K562 (cell line): ENCODE measurements at regions not wholly inside any gene's neighbourhood (a gene's known extent, or its start where the extent isn't known, plus 50 kb on each side); places are given as distances from the start of the nearest gene placed in this dataset.

Experiments used
- ATAC-seq: fragments of 200-7000 bp; cut with Tn5 transposase; 3 replicates; pipeline ENCODE4 v1.9.1; 2020; ENCODE audit warnings: moderate library complexity
- BruUV-seq: library from RNA; stranded (reverse); fragments of 400-500 nt; replicated peaks from 2 replicates; lab custom pipeline; 2021; lab: Mats Ljungman, UMichigan
- CTCF ChIA-PET: fragments of 300-600 bp; formaldehyde crosslinking; extraction: SDS; loops from one replicate; lab custom pipeline; 2021; ENCODE audit warnings: low intra/inter-chr PET ratio; lab: Yijun Ruan, JAX
- POLR2A ChIA-PET: fragments of 300-600, 350-650 bp; sonication (Branson Sonifier 250); formaldehyde crosslinking; extraction: SDS; loops from one replicate; lab custom pipeline; 2021; ENCODE audit warnings: antibody characterized with exemption, inconsistent platforms; lab: Yijun Ruan, JAX
- DNase-seq, 4 experiments: peaks; one replicate each; pipeline versions ENCODE4 v3.0.0 to v3.0.0-alpha.2; 2011 to 2018; ENCODE audit warnings: low spot score in 3 of 4, mixed read lengths in 3 of 4; ENCODE audit errors: extremely low read depth in 1 of 4
- FAIRE-seq: peaks from 2 replicates; lab custom pipeline; 2011; peaks lifted over from hg19 to GRCh38; lab: Jason Lieb, UNC
- H2AFZ ChIP-seq: 2 replicates; pipeline ENCODE4 v1.6.0; 2011; ENCODE audit warnings: low read depth, low read length, control low read depth, inconsistent platforms
- H3K27ac ChIP-seq: fragments of 200-600 bp; 3 replicates; pipeline ENCODE4 v1.8.0; 2011; ENCODE audit warnings: low read depth, mild to moderate bottlenecking, control low read depth, inconsistent platforms, low read length, moderate library complexity, mixed read lengths; ENCODE audit errors: extremely low read depth
- H3K27me3 ChIP-seq, 2 experiments: fragments of 300-600 bp in 1 of 2; 2 replicates in 1 of 2; 3 replicates in 1 of 2; pipeline versions ENCODE4 v1.6.0 to v1.8.0; 2011; ENCODE audit warnings: inconsistent platforms in 2 of 2, low read length in 2 of 2, mild to moderate bottlenecking in 1 of 2, mixed read lengths in 1 of 2, moderate library complexity in 1 of 2; ENCODE audit not compliant: control insufficient read depth in 2 of 2, insufficient read depth in 2 of 2
- H3K36me3 ChIP-seq: fragments of 300-600 bp; 3 replicates; pipeline ENCODE4 v1.8.0; 2011; ENCODE audit warnings: mild to moderate bottlenecking, low read length, inconsistent platforms; ENCODE audit not compliant: control insufficient read depth, insufficient read depth
- H3K4me1 ChIP-seq, 2 experiments: fragments of 200-600 bp in 1 of 2; replicated peaks in 1 of 2; 2 replicates in 1 of 2; 3 replicates in 1 of 2; pipeline versions ENCODE4 v1.5.1 to v1.8.0; 2011; ENCODE audit warnings: inconsistent platforms in 2 of 2, low read length in 2 of 2, mild to moderate bottlenecking in 1 of 2, mixed read lengths in 1 of 2, moderate library complexity in 1 of 2; ENCODE audit not compliant: control insufficient read depth in 2 of 2, insufficient read depth in 2 of 2
- H3K4me2 ChIP-seq: 2 replicates; pipeline ENCODE4 v1.6.1; 2011; ENCODE audit warnings: low read length, control low read depth, inconsistent platforms, mixed read lengths; ENCODE audit not compliant: insufficient read depth
- H3K4me3 ChIP-seq: fragments of 200-600 bp; sonication (generic), shearing (Covaris generic); 2 replicates; pipeline ENCODE4 v1.5.1; 2016; ENCODE audit warnings: control low read depth, inconsistent platforms
- H3K79me2 ChIP-seq: fragments of 200-600 bp; 3 replicates; pipeline ENCODE4 v1.8.0; 2011; ENCODE audit warnings: low read length, inconsistent platforms; ENCODE audit not compliant: control insufficient read depth, insufficient read depth
- H3K9ac ChIP-seq, 2 experiments: 2 replicates each; pipeline versions ENCODE4 v1.6.0 to v1.6.1; 2011; ENCODE audit warnings: low read depth in 2 of 2, low read length in 2 of 2, control low read depth in 1 of 2, inconsistent platforms in 1 of 2, mild to moderate bottlenecking in 1 of 2, mixed read lengths in 1 of 2; ENCODE audit not compliant: insufficient read depth in 1 of 2
- H3K9me1 ChIP-seq: one replicate; pipeline ENCODE4 v1.6.0; 2011; ENCODE audit warnings: inconsistent platforms, mild to moderate bottlenecking, low read length, moderate library complexity; ENCODE audit not compliant: control insufficient read depth, insufficient read depth
- H3K9me3 ChIP-seq: replicated peaks from 2 replicates; pipeline ENCODE4 v1.5.1; 2011; ENCODE audit warnings: low read depth, low read length, inconsistent platforms; ENCODE audit not compliant: control insufficient read depth, insufficient read depth
- H4K20me1 ChIP-seq: replicated peaks from 2 replicates; pipeline ENCODE4 v1.6.1; 2011; ENCODE audit warnings: low read length, inconsistent platforms, mixed read lengths; ENCODE audit not compliant: control insufficient read depth, insufficient read depth
- ARHGAP35 ChIP-seq: fragments of 450-650 bp; IDR thresholded peaks from 2 replicates; pipeline ENCODE4 v1.6.1; 2018; ENCODE audit not compliant: partially characterized antibody
- BACH1 ChIP-seq: fragments of 200-800 bp; sonication (Bioruptor generic); IDR thresholded peaks from 2 replicates; pipeline ENCODE4 v1.6.1; 2016; ENCODE audit warnings: missing genetic modification characterization, missing compliant biosample characterization
- CHD2 ChIP-seq: IDR thresholded peaks from 2 replicates; pipeline ENCODE4 v1.6.1; 2011; ENCODE audit warnings: low read depth, low read length
- L3MBTL2 ChIP-seq: fragments of 450-650 bp; IDR thresholded peaks from 2 replicates; pipeline ENCODE4 v1.6.1; 2016; ENCODE audit warnings: mild to moderate bottlenecking, moderate library complexity
- MECOM ChIP-seq: fragments of 250-450 bp; sonication (Bioruptor Pico); IDR thresholded peaks from 2 replicates; pipeline ENCODE4 v1.8.0; 2022; ENCODE audit warnings: inconsistent platforms
- MTA2 ChIP-seq: fragments of 450-650 bp; IDR thresholded peaks from 2 replicates; pipeline ENCODE4 v1.6.1; 2016; ENCODE audit warnings: low read depth
- NFYB ChIP-seq: IDR thresholded peaks from 2 replicates; pipeline ENCODE4 v1.6.1; 2011; ENCODE audit warnings: mild to moderate bottlenecking, moderate library complexity; ENCODE audit not compliant: insufficient read length; ENCODE audit errors: extremely low read depth
- PRMT5 ChIP-seq: sonication (generic); formaldehyde crosslinking; IDR thresholded peaks from 2 replicates; pipeline ENCODE4 v1.5.0; 2020; ENCODE audit warnings: missing genetic modification reagents
- RCOR1 ChIP-seq, 2 experiments: IDR thresholded peaks; 2 replicates each; pipeline ENCODE4 v1.6.1; 2012; ENCODE audit warnings: low read depth in 2 of 2, low read length in 2 of 2, borderline replicate concordance in 1 of 2, improper control_type of control experiment in 1 of 2
- SOX6 ChIP-seq: fragments of 450-650 bp; IDR thresholded peaks from 2 replicates; pipeline ENCODE4 v1.6.1; 2014; ENCODE audit warnings: mild to moderate bottlenecking
- TCF7 ChIP-seq: sonication (generic); IDR thresholded peaks from 2 replicates; pipeline ENCODE4 v1.6.1; 2016; ENCODE audit warnings: antibody characterized with exemption, borderline replicate concordance
- ZNF444 ChIP-seq: fragments of 250-450 bp; sonication (Bioruptor Pico); IDR thresholded peaks from 2 replicates; pipeline ENCODE4 v1.4.0; 2020; ENCODE audit warnings: mild to moderate bottlenecking, moderate library complexity
- ZNF785 ChIP-seq: fragments of 250-450 bp; sonication (Bioruptor Pico); IDR thresholded peaks from 2 replicates; pipeline ENCODE4 v1.4.0; 2020; ENCODE audit warnings: mild to moderate bottlenecking
- ZNF79 ChIP-seq: fragments of 250-450 bp; sonication (Bioruptor Pico); IDR thresholded peaks from 2 replicates; pipeline ENCODE4 v1.4.0; 2020; ENCODE audit warnings: low read depth, mild to moderate bottlenecking, moderate library complexity
- WGBS: fragments of 100-300 bp; shearing (Covaris generic); methylation state at CpG from one replicate; pipeline ENCODE4 v1.1.6; 2016; ENCODE audit warnings: low coverage, mixed read lengths; ENCODE audit not compliant: insufficient coverage; ENCODE audit errors: missing lambda C conversion rate; 5-methylcytosine and 5-hydroxymethylcytosine counted together
- in situ Hi-C: fragments of 300-500 bp; cut with MboI; formaldehyde crosslinking; loops from 4 replicates; pipeline ENCODE4 v1.15.0; 2018; ENCODE audit warnings: inconsistent platforms, mixed read lengths
- intact Hi-C: fragments of 100-400 bp; cut with micrococcal nuclease; formaldehyde crosslinking; loops from 2 replicates; pipeline ENCODE4 v1.14.2; 2022
- TF ChIP-seq, protein P1 (sequence below): sonication (generic); formaldehyde crosslinking; IDR thresholded peaks from 2 replicates; pipeline ENCODE4 v1.8.0; 2023; ENCODE audit warnings: mild to moderate bottlenecking, missing genetic modification reagents
- TF ChIP-seq, protein P2 (sequence below): sonication (generic); formaldehyde crosslinking; IDR thresholded peaks from 2 replicates; pipeline ENCODE4 v1.9.0; 2022; ENCODE audit warnings: mild to moderate bottlenecking, missing genetic modification reagents
- TF ChIP-seq, protein P3 (sequence below): fragments of 450-650 bp; IDR thresholded peaks from 2 replicates; pipeline ENCODE4 v1.6.1; 2018; ENCODE audit warnings: mild to moderate bottlenecking, low read depth; ENCODE audit not compliant: partially characterized antibody

DNA sequence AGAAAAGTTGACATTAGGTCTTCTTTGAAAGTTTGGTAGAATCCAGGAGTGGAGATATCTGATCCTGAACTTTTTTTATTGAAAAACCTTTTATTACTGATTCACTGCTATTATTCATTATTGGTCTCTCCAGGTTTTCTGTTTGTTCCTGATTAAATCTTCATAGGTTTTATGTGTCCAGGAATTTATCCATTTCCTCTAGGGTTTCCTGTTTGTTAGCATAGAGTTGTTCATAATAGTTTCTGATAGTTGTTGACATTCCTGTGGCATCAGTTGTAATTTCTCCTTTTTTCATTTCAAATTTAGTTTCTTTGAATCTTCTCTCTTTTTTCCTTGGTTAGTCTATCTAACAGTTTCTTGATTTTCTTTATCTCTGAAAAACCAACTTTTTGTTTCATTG, 370.3 kb downstream of the SLC6A15 start:
- Histone ChIP-seq H3K4me1 (no peaks in the 10 kb centered on the region), H2AFZ (no peak overlapping the region), H3K36me3 (no peaks in the 10 kb centered on the region), H3K4me2 (no peak overlapping the region), H4K20me1 (no peaks in the 10 kb centered on the region), H3K9ac (no peak overlapping the region), H3K27ac (no peak overlapping the region), H3K27me3 (no peaks in the 10 kb centered on the region), H3K9me1 (no peaks in the 10 kb centered on the region), H3K9me3 (0 out of 2 replicates have a peak, but pooled peaks cover 2% of the 10 kb centered on the region), H3K79me2 (no peaks in the 10 kb centered on the region), H3K4me3 (no peak overlapping the region)
- TF ChIP-seq L3MBTL2, result no peak
- TF ChIP-seq, protein P1, sequence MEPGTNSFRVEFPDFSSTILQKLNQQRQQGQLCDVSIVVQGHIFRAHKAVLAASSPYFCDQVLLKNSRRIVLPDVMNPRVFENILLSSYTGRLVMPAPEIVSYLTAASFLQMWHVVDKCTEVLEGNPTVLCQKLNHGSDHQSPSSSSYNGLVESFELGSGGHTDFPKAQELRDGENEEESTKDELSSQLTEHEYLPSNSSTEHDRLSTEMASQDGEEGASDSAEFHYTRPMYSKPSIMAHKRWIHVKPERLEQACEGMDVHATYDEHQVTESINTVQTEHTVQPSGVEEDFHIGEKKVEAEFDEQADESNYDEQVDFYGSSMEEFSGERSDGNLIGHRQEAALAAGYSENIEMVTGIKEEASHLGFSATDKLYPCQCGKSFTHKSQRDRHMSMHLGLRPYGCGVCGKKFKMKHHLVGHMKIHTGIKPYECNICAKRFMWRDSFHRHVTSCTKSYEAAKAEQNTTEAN (CRISPR knock-in tag), result no peak
- no peak for TF ChIP-seq ZNF79 (CRISPR knock-in tag)
- TF ChIP-seq MECOM (CRISPR knock-in tag), result no peak
- no peak for TF ChIP-seq MTA2
- no peak for TF ChIP-seq BACH1
- no peak for TF ChIP-seq ZNF785 (CRISPR knock-in tag)
- no TSS peak for BruUV-seq
- no peak for FAIRE-seq
- no peak for ATAC-seq
- intact Hi-C loops, result no loop called here
- in situ Hi-C loops, result no loop called here
- ChIA-PET CTCF (no interaction called here), POLR2A (no interaction called here)
- DNase-seq, result no peak

DNA sequence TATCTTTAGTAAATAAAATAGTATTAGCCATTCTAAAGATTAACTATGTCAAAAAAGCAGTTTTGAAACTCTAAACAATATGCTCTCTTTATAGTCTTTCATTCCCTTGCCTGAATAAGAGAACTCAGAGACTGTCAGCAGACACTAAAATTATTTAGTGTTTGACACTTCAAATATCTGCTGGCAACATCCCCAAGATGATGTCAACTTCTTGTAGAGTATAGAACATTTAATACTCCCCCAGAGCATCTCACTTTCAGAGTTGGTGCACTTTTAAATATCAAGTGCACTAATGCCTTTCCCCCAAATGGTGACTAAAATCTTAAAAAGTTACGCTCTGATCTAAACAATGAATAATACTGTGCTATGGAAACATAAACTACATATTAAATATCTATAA, 374.9 kb downstream of the SLC6A15 start:
- H3K4me2 ChIP-seq, result no peak overlapping the region
- H3K9ac ChIP-seq, result no peak overlapping the region
- BruUV-seq, result no TSS peak
- no peak overlapping the region for H3K4me3 ChIP-seq
- ATAC-seq (no peak), DNase-seq (no peak), FAIRE-seq (no peak)
- H4K20me1 ChIP-seq, result no peaks in the 10 kb centered on the region
- no peaks in the 10 kb centered on the region for H3K27me3 ChIP-seq
- no peak overlapping the region for H2AFZ ChIP-seq
- CTCF ChIA-PET, result no interaction called here
- no peaks in the 10 kb centered on the region for H3K36me3 ChIP-seq
- POLR2A ChIA-PET, result no interaction called here
- WGBS, result 0% methylated on average over 1 of the region's 1 CpG
- H3K9me3 ChIP-seq, result no peaks in the 10 kb centered on the region
- H3K4me1 ChIP-seq, result no peaks in the 10 kb centered on the region
- intact Hi-C loops (no loop called here), in situ Hi-C loops (no loop called here)
- no peak overlapping the region for H3K27ac ChIP-seq
- H3K9me1 ChIP-seq, result no peaks in the 10 kb centered on the region
- H3K79me2 ChIP-seq, result no peaks in the 10 kb centered on the region
- TF ChIP-seq, protein P2, sequence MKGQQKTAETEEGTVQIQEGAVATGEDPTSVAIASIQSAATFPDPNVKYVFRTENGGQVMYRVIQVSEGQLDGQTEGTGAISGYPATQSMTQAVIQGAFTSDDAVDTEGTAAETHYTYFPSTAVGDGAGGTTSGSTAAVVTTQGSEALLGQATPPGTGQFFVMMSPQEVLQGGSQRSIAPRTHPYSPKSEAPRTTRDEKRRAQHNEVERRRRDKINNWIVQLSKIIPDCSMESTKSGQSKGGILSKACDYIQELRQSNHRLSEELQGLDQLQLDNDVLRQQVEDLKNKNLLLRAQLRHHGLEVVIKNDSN, result no peak
- TF ChIP-seq ZNF444 (CRISPR knock-in tag) (no peak), ARHGAP35 (no peak), TCF7 (no peak), PRMT5 (CRISPR knock-in tag) (no peak), RCOR1 (IDR thresholded peaks at IDR 0.05; ENCODE audit: borderline replicate concordance in 1 of 2, low read depth in 2 of 2, low read length in 2 of 2) (no peak), SOX6 (no peak), NFYB (no peak), CHD2 (no peak)
- TF ChIP-seq, protein P3, sequence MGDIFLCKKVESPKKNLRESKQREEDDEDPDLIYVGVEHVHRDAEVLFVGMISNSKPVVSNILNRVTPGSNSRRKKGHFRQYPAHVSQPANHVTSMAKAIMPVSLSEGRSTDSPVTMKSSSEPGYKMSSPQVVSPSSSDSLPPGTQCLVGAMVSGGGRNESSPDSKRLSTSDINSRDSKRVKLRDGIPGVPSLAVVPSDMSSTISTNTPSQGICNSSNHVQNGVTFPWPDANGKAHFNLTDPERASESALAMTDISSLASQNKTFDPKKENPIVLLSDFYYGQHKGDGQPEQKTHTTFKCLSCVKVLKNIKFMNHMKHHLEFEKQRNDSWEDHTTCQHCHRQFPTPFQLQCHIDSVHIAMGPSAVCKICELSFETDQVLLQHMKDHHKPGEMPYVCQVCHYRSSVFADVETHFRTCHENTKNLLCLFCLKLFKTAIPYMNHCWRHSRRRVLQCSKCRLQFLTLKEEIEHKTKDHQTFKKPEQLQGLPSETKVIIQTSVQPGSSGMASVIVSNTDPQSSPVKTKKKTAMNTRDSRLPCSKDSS, result no peak
